ENCODE measurements at regions not wholly inside any gene's neighbourhood (a gene's known extent, or its start where the extent isn't known, plus 50 kb on each side); places are given as distances from the start of the nearest gene placed in this dataset.
"Not testable (repeated sequence)": the region's sequence is repeated elsewhere in the genome, so short reads cannot be mapped to it uniquely, and the experiment has no call there.

DNA sequence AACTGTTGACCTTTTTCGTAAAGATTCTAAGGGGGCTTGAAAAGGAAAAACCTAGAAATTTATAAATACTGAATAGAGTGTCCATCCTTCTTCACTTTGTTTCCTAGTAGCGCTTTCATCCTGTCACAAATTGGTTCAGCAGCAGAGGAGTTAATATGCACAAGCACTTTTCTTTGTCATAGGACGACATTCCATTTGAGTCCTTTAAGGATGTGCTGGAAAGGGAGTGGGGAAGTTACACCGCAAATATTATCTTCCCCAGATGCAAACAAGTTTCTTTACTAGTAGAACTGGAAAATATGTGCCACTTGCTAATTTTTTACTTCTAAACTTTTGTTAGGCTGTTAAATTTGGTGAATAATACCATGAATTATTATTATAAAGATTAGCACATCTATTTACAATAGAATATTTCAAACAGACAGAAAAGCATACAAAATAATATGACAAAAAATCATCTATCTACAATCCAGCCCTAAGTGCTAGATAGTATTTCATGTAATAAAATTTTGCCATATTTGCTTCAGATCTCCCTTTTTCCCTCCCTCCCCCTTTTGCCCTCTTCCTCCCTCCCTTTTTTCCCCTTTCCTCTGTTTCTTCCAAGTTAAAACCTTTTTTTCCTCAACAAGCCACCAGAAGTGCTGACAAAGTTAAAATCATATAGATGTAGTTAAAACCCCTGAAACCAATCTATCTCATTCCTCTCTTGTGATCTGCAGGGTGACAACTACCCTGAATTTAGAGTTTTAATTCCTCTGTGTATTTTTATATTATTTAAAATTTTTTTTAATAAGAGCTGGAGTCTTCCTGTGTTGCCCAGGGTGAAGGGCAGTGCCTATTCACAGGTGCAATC is 50.5 kb upstream of the MAP4K3 start:
- DNase-seq (ENCODE audit: low read depth): no peak

- DNase-seq (ENCODE audit: low read depth): peak; percentile 90
Measured at GRCh38 chr2:39488450-39488849, 51.4 kb upstream of the MAP4K3 start.

DNA sequence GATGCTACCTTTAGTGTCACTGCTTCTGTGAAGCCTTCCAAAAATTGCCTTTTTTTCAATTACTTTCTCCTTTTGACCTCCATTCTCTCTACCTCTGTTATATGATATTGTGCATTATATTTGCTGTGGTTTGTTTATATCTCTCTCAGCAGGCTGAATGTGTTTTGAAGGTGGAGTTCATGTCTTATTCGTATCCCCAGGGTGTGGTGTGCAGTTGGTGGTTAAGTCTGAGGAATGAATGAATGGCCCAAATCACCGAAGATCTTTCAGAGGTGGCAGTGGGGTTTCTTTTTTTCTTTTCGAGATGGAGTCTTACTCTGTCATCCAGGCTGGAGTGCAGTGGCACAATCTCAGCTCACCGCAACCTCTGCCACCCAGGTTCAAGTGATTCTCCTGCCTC is 53.5 kb upstream of the MAP4K3 start:
- no peak for DNase-seq (ENCODE audit: low read depth)

- DNase-seq (ENCODE audit: low read depth): no peak
Measured at GRCh38 chr2:39491653-39492052, 54.6 kb upstream of the MAP4K3 start.

- peak; percentile 92 for DNase-seq (ENCODE audit: low read depth)
Measured at GRCh38 chr2:39492095-39492590, 55.1 kb upstream of the MAP4K3 start.

DNA sequence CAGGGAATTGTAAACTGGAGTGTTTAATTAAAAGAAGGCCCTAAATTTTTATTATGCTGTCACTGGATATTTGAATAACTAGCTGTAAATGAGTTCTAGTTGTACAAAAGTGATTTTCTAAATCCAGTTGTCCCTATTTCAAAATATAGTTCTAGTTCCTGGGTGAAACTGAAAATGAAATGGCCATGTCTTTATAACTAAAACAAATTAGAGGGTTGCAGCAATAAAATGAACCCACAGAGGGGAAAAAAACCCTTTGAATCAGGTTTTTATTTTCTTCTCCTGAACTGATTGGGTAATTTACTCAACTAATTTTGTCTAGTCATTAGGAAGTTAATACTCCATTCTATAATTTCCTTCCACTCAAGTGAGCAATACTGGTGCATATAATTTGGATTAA is 55.6 kb upstream of the MAP4K3 start:
- no peak for DNase-seq (ENCODE audit: low read depth)

DNA sequence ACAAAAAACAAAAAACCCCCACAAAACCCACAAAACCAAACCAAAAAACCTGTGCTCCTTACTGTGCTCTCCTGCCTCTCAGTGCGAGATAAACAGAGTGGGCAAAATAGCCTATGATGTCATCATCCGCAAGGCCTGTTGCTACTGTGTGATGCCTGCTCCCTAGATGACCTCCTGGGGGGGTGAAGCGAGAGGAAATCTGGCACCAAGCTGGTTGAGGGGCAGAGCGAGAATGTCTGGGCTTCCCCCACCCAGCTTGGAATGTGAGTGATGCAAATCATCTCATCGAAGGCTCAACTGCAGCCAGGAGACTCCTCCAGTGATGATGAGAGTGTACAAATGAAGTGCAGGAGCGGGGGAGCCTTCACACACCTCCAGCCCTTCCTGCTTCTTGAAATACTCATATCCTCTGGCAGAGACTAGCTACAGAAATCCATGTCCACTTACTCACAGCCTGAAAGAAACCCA is 57.7 kb upstream of the MAP4K3 start:
- DNase-seq (ENCODE audit: low read depth): peak; percentile 98

DNA sequence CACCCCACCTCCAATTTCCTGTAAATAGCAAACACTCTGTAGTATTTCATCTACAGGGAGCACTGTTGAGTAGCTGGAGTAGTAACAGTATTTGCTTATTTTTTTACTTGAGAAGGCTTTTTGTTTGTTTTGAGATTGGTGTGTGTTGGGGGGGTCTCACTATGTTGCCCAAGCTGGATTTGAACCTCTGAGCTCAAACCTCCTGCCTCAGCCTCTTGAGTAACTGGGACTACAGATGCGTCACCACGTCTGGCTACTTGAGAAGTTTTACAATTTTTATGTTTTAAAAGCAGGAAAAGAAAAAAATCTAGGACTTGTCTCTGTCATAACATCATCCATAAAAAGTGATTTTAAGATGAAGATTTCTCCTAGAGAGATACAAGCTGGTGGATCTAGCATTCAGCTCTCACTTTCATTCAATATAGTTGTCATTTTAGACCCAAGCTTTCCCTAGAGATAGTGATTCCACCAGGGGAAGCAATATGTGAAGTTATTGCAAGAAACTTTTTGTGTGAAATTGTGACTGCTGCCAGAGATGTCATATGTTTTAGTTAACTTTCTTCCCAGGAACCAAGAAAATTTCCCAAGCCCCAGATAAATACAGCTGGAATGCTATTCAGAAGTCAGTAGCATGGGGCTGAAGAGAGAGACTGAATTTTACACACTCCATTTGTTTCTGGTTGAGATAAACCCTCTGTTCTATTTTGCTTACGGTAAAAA is 60.2 kb upstream of the MAP4K3 start:
- no peak for DNase-seq (ENCODE audit: low read depth)

GRCh38 chr2:39498176-39498575 is 61.1 kb upstream of the MAP4K3 start:
- not testable (repeated sequence) for DNase-seq (ENCODE audit: low read depth)

DNA sequence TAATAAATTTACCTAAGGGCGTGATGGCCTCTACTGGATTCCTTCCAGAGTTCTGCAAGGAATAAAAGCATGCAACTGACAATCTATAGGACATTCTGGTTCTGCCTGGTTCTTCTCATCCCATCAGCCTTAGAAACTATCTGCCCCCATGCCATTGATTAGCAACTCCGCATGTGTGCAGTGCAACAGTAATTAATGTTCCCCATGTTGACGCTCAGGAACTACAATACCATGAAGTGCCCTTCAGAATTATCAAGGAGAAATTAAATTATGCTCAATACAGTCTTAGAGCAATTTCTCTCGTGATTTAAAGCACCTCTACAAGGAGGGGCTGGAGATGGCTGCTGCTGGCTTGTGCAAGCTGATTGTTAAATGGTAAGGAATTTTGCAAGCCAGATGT is 61.7 kb upstream of the MAP4K3 start:
- no peak for DNase-seq (ENCODE audit: low read depth)

DNA sequence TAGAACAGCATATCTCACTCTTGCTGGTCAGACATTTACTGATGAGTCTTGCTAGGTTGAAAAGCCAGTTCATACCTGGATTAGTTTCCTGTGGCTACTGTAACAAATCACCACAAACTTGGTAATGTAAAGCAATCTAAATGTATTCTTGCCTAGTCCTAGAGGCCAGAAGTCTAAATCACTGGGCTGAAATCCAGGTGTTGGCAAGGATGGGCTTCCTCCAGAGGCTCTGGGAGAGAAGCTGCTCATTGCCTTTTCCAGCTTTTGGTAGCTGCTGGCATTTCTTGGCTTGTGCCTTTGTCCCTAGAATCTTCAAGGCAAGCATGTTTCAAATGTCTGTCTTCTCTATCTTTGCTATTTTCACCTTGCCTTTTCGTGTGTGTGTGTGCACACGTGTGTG is 62.3 kb upstream of the MAP4K3 start:
- DNase-seq (ENCODE audit: low read depth): no peak

DNA sequence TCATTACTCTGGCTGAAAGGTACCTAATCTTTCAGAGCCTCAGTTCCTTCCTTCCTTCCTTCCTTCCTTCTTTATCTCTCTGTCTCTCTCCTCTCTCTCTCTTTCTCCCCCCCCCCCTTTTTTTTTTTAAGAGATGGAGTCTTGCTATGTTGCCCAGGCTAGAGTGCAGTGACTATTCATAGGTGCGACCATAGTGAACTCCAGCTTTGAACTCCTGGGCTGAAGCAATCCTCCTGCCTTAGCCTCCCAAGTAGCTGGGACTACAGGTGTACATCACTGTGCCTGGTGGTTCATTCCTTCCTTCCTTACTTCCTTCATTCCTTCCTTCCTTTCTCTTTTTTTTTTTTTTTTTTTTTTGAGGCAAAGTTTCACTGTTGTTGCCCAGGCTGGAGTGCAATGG is 64.3 kb upstream of the MAP4K3 start:
- DNase-seq (ENCODE audit: low read depth): no peak

DNA sequence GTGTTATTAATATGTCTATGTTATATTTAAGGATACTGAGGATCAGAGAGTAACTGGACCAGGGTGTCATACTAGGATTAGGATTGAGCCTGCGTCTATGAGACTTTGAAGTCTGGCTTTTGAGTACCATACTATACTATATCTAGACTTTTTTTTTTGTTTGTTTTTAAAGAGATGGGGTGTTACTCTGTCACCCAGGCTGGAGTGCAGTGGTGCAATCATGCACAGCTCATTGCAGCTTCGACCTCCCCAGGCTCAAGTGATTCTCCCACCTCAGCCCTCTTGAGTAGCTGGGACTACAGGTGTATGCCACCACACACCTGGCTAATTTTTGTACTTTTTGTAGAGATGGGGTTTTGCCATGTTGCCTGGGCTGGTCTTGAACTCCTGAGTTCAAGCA is 66.2 kb upstream of the MAP4K3 start:
- DNase-seq (ENCODE audit: low read depth): no peak

GRCh38 chr2:39504790-39505335 is 67.8 kb upstream of the MAP4K3 start:
- peak; percentile 59 for DNase-seq (ENCODE audit: low read depth)

DNA sequence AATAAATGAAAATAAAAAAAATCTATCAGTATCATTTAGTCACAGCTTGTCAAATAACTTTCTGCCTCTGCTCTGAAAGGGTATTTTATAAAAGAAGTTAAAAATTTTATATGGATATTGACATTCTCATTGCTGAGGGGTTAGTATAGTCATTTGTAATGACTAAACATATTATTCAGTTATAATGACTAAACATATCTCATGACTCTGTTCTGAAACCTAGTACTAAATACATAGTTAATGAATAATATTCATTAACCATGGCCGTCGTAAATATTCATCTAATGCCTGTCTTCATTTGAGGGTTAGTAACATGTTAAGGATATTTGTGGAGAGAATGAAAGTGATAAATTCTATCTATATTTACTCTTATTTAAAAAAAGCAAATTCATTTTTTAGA is 69.1 kb upstream of the MAP4K3 start:
- no peak for DNase-seq (ENCODE audit: low read depth)

DNA sequence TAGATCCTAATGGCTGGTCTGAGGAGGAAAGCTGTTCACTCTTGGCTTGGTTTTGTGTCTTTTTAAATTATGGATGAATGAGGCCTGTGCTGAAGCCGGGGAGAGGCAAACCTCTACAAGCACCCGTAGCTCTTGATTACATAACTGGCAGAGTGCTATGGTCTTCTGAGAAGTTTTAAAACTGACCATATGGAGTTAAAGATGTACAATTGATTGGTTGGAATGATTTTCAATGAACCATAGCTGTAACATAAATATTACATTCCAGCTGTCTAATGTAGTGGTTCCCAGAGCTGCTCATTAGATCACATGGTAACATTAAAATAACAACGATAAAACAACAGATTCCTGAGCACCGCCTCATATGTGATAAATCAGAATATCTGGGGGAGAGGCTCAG is 71.1 kb upstream of the MAP4K3 start:
- no peak for DNase-seq (ENCODE audit: low read depth)

DNA sequence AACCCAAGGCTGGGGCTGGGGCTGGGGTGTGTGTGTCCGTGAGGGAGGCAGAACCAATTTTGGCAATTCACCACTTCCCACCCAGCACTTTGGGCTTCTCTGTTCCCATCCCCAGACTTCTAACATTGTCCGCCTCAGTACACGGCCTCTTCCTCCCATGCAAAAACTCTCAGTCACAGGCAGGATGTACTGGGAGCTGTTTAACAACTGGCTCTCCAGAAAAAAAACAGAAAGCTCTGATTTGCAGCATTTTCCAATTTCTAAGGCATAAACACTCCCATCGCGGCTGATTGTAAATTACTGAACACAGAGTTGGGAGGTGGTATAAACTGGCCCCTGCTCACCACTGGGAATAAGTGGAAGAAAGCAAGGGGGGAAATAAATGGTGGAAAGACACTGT is 73.1 kb upstream of the MAP4K3 start:
- no peak for DNase-seq (ENCODE audit: low read depth)

DNA sequence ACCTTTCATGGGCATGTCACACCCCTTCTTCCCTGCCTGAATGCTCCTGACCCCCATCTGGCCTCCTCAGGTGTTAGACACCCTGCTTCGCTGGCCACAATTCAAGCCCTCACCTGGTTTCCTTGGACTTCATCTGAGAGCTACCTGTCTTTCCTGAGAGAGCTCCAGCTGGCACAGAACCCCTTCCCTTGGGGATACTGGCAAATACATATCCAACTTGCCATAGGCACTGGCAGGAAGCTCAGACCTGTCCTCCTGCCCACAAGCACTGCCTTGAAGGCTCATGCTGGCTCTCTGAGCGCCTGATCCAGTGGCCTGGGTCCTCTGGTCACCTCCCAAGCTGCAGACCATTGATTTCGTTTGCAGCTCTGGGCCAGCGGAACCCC is 74.1 kb upstream of the MAP4K3 start:
- no peak for DNase-seq (ENCODE audit: low read depth)

GRCh38 chr2:39511605-39512433 is 74.7 kb upstream of the MAP4K3 start:
- no peak for DNase-seq (ENCODE audit: low read depth)

GRCh38 chr2:39512434-39512935 is 75.4 kb upstream of the MAP4K3 start:
- DNase-seq (ENCODE audit: low read depth): no peak

GRCh38 chr2:39512941-39513340 is 75.9 kb upstream of the MAP4K3 start:
- no peak for DNase-seq (ENCODE audit: low read depth)

DNA sequence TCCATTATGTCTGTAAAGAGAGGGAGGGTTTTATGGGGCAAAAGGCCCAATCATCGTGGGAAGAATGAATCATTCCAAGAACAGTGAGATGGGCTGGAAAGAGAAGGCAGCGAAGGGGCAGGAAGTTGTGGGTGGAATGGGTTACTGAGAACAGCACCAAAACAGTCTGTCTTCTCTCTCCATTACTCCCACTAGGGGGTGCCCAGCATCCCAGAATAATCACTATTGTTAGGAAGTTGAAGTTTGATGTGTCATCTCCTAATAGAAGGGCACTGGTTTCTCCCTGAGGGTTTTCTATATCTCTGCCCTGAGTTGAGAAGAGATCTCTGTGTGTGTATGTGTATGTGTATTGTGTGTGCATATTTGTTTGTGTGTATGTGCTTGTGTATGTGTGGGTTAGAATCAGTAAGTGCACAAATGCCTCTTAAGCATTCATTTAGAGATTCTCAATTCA is 76.6 kb upstream of the MAP4K3 start:
- peak; percentile 97 for DNase-seq (ENCODE audit: low read depth)
